ENCODE measurements at regions not wholly inside any gene's neighbourhood (a gene's known extent, or its start where the extent isn't known, plus 50 kb on each side); places are given as distances from the start of the nearest gene placed in this dataset.

- TF ChIP-seq CTCF (optimal IDR thresholded peaks at IDR 0.05 in 1 of 3, IDR thresholded peaks at IDR 0.05 in 1 of 3, conservative IDR thresholded peaks at IDR 0.05 in 1 of 3; ENCODE audit: extremely low read depth in 1 of 3, insufficient read depth in 2 of 3, low read length in 3 of 3), result no peak
- no peak for TF ChIP-seq EZH2 (IDR thresholded peaks at IDR 0.05; ENCODE audit: low read length)
Observed at GRCh38 chr3:159273070-159273469, 471.2 kb downstream of the MFSD1 start.
